ENCODE measurements at regions not wholly inside any gene's neighbourhood (a gene's known extent, or its start where the extent isn't known, plus 50 kb on each side); places are given as distances from the start of the nearest gene placed in this dataset.

- no peak for TF ChIP-seq CTCF (IDR thresholded peaks at IDR 0.05)
- TF ChIP-seq POLR2A (IDR thresholded peaks at IDR 0.05), result no peak
Observed at GRCh38 chr7:63047061-63047460, 951.6 kb upstream of the ZNF722 start.

Measured in gastroesophageal sphincter (tissue), 3 donors.